ENCODE measurements at regions not wholly inside any gene's neighbourhood (a gene's known extent, or its start where the extent isn't known, plus 50 kb on each side); places are given as distances from the start of the nearest gene placed in this dataset.
A peak's percentile ranks its signal among the peaks of the same experiment; 100 is the strongest.

DNA sequence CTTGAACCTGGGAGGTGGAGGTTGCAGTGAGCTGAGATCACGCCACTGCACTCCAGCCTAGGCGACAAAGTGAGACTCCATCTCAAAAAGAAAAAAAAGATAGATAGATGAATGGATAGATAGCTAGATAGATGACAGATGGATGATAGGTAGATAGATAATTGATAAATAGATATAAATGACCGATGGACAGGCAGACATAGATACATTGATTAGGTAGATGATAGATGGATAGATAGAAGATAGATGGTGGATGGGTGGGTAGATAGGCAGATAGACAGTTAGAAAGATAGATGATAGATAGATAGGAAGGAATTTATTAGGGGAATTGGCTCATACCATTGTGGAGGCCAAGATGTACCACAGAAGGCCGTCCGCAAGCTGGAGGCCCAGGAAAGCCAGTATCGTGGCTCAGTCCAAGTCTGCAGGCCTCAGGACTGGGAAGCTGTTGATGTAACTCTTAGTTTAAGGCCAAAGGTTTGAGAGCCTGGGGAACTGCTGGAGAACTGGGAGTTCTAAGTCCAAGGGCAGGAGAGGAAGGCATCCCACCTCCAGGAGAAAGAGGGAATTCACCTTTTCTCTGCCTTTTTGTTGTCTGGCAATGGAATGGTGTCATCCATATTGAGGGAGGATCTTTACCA, 156.1 kb downstream of the SEC14L1 start (continued):
- no peak for TF ChIP-seq ZNF598 (CRISPR knock-in tag; IDR thresholded peaks at IDR 0.05; ENCODE audit: borderline replicate concordance)
- no peak for TF ChIP-seq ZNF326 (CRISPR knock-in tag; IDR thresholded peaks at IDR 0.05; ENCODE audit: borderline replicate concordance)
- TF ChIP-seq KDM2A (CRISPR knock-in tag; IDR thresholded peaks at IDR 0.05; ENCODE audit: borderline replicate concordance, low read depth): no peak
- no peak for TF ChIP-seq ZNF572 (CRISPR knock-in tag; IDR thresholded peaks at IDR 0.05)
- no peak for TF ChIP-seq HNRNPLL (IDR thresholded peaks at IDR 0.05; ENCODE audit: low read depth, low read length, poor library complexity, severe bottlenecking)
- TF ChIP-seq, protein P1, sequence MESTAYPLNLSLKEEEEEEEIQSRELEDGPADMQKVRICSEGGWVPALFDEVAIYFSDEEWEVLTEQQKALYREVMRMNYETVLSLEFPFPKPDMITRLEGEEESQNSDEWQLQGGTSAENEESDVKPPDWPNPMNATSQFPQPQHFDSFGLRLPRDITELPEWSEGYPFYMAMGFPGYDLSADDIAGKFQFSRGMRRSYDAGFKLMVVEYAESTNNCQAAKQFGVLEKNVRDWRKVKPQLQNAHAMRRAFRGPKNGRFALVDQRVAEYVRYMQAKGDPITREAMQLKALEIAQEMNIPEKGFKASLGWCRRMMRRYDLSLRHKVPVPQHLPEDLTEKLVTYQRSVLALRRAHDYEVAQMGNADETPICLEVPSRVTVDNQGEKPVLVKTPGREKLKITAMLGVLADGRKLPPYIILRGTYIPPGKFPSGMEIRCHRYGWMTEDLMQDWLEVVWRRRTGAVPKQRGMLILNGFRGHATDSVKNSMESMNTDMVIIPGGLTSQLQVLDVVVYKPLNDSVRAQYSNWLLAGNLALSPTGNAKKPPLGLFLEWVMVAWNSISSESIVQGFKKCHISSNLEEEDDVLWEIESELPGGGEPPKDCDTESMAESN (CRISPR knock-in tag; conservative IDR thresholded peaks at IDR 0.05): no peak
- TF ChIP-seq EED (CRISPR knock-in tag; IDR thresholded peaks at IDR 0.05): no peak
- TF ChIP-seq, protein P2, sequence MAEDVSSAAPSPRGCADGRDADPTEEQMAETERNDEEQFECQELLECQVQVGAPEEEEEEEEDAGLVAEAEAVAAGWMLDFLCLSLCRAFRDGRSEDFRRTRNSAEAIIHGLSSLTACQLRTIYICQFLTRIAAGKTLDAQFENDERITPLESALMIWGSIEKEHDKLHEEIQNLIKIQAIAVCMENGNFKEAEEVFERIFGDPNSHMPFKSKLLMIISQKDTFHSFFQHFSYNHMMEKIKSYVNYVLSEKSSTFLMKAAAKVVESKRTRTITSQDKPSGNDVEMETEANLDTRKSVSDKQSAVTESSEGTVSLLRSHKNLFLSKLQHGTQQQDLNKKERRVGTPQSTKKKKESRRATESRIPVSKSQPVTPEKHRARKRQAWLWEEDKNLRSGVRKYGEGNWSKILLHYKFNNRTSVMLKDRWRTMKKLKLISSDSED (CRISPR knock-in tag; IDR thresholded peaks at IDR 0.05): no peak
- TF ChIP-seq, protein P3, sequence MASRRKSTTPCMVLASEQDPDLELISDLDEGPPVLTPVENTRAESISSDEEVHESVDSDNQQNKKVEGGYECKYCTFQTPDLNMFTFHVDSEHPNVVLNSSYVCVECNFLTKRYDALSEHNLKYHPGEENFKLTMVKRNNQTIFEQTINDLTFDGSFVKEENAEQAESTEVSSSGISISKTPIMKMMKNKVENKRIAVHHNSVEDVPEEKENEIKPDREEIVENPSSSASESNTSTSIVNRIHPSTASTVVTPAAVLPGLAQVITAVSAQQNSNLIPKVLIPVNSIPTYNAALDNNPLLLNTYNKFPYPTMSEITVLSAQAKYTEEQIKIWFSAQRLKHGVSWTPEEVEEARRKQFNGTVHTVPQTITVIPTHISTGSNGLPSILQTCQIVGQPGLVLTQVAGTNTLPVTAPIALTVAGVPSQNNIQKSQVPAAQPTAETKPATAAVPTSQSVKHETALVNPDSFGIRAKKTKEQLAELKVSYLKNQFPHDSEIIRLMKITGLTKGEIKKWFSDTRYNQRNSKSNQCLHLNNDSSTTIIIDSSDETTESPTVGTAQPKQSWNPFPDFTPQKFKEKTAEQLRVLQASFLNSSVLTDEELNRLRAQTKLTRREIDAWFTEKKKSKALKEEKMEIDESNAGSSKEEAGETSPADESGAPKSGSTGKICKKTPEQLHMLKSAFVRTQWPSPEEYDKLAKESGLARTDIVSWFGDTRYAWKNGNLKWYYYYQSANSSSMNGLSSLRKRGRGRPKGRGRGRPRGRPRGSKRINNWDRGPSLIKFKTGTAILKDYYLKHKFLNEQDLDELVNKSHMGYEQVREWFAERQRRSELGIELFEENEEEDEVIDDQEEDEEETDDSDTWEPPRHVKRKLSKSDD (CRISPR knock-in tag; IDR thresholded peaks at IDR 0.05; ENCODE audit: low read depth): no peak
- TF ChIP-seq ZNF605 (CRISPR knock-in tag; IDR thresholded peaks at IDR 0.05): 0 out of 2 replicates have a peak, but pooled peaks have one; percentile 27
- TF ChIP-seq POLR2AphosphoS5 (IDR thresholded peaks at IDR 0.05; ENCODE audit: low read depth, low read length): no peak
- no peak for TF ChIP-seq ZNF614 (CRISPR knock-in tag; IDR thresholded peaks at IDR 0.05; ENCODE audit: borderline replicate concordance)
- no peak for TF ChIP-seq SYNCRIP (IDR thresholded peaks at IDR 0.05; ENCODE audit: insufficient read depth, low read depth, low read length)
- TF ChIP-seq ZNF546 (CRISPR knock-in tag; conservative IDR thresholded peaks at IDR 0.05): no peak
- TF ChIP-seq HNRNPUL1 (IDR thresholded peaks at IDR 0.05; ENCODE audit: low read depth, low read length): no peak
- no peak for TF ChIP-seq SCMH1 (CRISPR knock-in tag; IDR thresholded peaks at IDR 0.05; ENCODE audit: borderline replicate concordance)

Measured in HepG2 (cell line).